LHCN-M2 (cell line): ENCODE measurements at regions not wholly inside any gene's neighbourhood (a gene's known extent, or its start where the extent isn't known, plus 50 kb on each side); places are given as distances from the start of the nearest gene placed in this dataset.
"Not testable (repeated sequence)": the region's sequence is repeated elsewhere in the genome, so short reads cannot be mapped to it uniquely, and the experiment has no call there.

Source experiments
- DNase-seq: peaks from one replicate; pipeline ENCODE4 v3.0.0-alpha.2; 2012; ENCODE audit warnings: low read depth

GRCh38 chr12:31162896-31163560, 89.4 kb downstream of the DDX11 start:
- not testable (repeated sequence) for DNase-seq

DNA sequence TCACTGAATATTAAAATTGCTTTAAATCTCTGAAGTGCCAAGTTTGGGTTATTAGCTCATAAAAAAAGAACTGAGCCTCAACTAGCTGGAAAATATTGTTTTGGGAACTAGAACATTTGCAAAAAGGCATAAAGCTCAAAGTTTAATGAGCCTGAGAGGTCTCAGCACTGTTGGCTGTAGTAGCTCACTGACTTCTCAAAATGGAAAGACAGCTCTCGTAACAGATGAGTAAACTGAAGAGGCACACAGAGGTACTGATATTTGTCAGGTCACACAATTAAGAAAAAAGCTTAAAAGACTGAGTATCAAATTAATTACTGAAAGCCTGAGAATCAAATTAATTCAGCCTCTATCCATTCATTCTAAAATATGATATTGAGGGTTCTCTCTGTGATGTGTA, 100.6 kb downstream of the DDX11 start:
- DNase-seq: not testable (repeated sequence)

GRCh38 chr12:31177514-31177913, 103.9 kb downstream of the DDX11 start:
- not testable (repeated sequence) for DNase-seq

DNA sequence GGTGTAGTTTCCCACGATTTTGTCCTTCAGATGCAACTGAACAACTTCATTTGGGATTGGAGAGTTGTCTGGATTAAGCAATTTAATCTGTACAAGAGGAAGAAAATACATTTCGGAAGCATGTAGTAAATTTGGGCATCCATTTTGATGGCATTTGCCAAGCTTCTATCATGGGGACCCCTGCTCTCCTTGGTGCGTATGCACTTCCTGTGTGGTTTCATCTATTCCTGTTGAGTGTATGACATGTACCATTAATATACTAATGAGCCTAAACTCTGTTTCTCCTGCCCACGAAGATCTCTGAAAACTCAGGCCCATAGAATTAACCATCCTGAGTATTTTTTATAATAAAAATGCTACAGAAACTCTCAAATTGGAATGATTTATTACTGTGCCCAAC, 105.2 kb downstream of the DDX11 start:
- not testable (repeated sequence) for DNase-seq

- DNase-seq: not testable (repeated sequence)
Measured at GRCh38 chr12:31179627-31180237, 106.1 kb downstream of the DDX11 start.

DNA sequence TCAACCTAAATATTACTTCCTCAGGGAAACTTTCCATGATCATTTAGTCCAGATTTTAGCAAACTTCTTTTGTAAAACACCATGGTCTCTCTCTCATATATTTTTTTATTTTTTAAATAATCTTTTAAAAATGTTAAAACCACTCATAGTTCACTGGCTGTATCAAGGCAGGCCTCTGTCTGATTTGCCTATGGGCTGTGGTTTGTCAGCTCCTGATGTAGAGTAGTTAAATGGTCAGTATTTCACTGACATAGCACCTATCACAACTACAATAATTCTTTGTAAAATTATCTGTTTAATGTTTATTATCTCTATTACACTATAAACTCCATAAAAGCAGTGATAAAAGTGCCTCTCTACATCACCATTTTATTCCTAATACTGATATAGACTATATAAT, 108.9 kb downstream of the DDX11 start:
- DNase-seq: not testable (repeated sequence)

DNA sequence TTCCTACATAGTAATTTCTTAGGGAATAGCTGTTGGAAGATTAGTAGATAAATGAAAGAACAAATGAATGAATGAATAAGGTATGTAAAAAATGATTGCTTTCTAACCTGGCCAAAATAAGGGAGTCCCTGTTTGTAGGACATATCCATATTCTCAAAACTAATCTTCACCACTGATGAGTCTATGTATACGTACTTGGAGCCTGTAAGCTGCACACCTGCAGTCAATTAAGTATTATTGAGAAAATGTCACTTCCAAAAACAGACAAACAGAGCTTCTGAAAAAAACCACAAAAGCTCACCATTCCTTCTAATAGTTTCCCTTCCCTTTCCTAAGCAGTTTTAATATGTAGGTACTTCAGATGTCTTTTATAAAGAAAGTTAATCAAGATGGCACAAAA, 109.4 kb downstream of the DDX11 start:
- not testable (repeated sequence) for DNase-seq

GRCh38 chr12:31183899-31184298, 110.2 kb downstream of the DDX11 start:
- DNase-seq: not testable (repeated sequence)

DNA sequence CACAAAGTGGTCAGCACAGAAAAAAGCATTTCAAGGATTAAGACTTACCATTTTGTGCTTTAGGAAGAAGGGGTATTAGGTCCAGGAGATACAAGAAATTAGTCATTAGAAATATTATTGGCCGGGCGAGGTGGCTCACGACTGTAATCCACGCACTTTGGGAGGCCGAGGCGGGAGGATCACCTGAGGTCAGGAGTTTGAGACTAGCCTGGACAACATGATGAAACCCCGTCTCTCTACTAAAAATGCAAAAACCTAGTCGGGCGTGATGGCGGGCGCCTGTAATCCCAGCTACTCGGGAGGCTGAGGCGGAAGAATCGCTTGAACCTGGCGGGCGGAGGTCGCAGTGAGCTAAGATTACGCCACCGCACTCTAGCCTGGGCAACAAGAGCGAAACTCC, 111.0 kb downstream of the DDX11 start:
- not testable (repeated sequence) for DNase-seq

- DNase-seq: not testable (repeated sequence)
Measured at GRCh38 chr12:31192689-31193088, 119.0 kb downstream of the DDX11 start.

DNA sequence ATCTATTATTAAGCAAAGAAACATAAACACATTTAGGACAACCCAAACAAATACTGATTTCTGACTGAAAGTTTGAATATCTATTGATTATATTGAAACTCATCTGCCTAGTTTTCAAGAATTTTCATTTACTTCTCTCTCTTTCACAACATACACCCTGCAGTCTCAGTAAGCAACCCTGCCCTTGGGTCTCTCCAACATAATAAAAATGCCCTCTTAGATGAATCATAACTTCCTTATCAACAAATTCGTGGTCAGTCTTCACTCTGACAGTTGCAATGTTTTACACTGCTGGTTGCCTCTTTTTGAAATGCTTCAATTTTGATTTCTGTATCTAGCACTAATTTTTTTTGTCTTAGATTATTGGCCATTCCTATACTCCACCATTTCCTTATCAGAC, 122.0 kb downstream of the DDX11 start:
- DNase-seq: not testable (repeated sequence)

- DNase-seq: not testable (repeated sequence)
Measured at GRCh38 chr12:31199476-31199875, 125.8 kb downstream of the DDX11 start.

DNA sequence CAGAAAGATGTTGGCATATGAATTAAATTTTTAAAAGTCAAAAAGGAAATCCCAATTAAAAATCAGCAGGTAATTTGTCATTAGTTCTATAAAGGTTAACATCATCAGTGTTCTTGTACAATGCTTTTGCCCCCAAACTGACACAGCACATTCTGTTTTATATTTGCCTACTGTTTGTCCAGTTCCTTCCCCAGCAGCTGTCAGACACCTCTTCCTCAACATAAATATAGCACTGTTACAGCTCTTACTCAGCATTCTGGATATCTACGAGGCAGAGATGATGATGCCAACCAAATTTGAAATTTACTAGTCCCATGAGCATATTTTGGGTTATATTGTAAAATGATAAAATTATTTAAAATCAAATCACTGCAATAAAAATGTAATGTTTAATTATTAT, 124.6 kb downstream of the SINHCAF start:
- no peak for DNase-seq

- no peak for DNase-seq
Measured at GRCh38 chr12:31203261-31203660, 122.7 kb downstream of the SINHCAF start.

GRCh38 chr12:31205054-31205453, 120.9 kb downstream of the SINHCAF start:
- no peak for DNase-seq

DNA sequence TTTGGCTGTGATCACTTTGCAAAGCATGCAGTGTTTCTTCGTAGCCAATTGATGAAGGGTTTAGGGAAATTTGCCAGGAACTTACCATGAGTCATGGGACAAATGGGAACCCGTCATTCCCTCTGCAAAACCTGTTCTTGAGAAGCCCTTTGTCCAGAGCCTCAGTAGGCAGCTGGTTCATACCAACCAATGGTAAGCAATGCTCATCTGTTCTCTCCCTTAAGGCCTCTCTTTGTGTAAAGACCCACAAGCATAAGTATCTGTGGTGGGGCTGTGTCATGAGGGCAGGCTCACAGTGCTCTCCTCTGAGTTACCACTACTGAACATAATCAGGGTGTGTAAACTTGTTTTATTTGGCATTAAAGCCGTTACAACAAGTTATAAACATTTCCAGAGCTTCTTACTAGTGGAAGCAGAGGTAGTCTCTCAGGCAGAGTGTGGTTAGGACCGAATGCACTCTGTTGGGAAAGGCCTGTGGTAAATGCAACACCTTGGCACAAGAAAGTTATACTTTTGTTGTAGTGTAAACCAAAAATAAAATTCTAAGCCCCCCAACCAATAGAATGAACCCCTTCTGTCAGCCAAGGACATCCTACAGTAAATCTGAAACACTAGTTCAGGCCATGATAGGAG, 119.8 kb downstream of the SINHCAF start:
- peak; percentile 64 for DNase-seq

DNA sequence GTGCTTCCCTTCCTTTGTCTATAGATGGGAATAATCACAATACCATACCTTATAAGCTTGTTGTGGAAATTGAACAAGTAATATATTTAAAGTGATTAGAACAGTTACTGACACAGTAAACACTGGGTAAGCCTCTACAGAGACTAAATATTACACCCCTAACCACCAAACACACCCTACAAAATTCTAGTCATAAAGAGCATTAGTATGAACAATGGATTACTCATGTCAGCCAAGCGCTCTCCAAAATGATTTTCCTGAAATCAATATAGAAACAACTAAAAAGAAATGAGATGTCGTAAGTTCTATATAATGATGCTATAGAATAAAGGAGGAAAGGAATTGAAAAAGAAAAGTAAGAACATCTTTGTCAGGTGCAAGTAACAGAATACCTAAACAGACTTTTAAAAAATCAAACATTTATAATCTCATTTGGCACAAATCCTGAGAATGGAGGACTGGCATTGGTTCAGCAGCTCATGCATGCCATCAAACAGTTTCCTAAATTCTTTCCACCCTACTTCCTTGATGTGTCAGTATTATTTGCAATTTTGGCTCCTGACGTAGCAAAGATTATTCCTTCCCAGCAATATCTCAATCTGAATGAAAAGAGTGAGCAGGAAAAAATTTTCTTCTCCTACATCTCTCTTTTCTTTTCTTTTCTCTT, 118.0 kb downstream of the SINHCAF start:
- no peak for DNase-seq

- no peak for DNase-seq
Measured at GRCh38 chr12:31210104-31210503, 115.8 kb downstream of the SINHCAF start.

- DNase-seq: no peak
Measured at GRCh38 chr12:31210541-31210940, 115.4 kb downstream of the SINHCAF start.

GRCh38 chr12:31214626-31215517, 111.1 kb downstream of the SINHCAF start:
- no peak for DNase-seq

GRCh38 chr12:31215518-31216232, 110.3 kb downstream of the SINHCAF start:
- no peak for DNase-seq
